GM18868 (cell line): ENCODE measurements at regions not wholly inside any gene's neighbourhood (a gene's known extent, or its start where the extent isn't known, plus 50 kb on each side); places are given as distances from the start of the nearest gene placed in this dataset.

Source experiments
- ATAC-seq: cut with Tn5 transposase; IDR thresholded peaks from one replicate; pipeline ENCODE4 v1.9.1; 2021; ENCODE audit warnings: mild to moderate bottlenecking, moderate library complexity; ENCODE audit not compliant: unreplicated experiment

- ATAC-seq: no peak
These were observed 314.7 kb downstream of the HAPSTR1 start for GRCh38 chr16:9406038-9406712.

- ATAC-seq: no peak
These were observed 315.8 kb downstream of the HAPSTR1 start for GRCh38 chr16:9407206-9407758.

DNA sequence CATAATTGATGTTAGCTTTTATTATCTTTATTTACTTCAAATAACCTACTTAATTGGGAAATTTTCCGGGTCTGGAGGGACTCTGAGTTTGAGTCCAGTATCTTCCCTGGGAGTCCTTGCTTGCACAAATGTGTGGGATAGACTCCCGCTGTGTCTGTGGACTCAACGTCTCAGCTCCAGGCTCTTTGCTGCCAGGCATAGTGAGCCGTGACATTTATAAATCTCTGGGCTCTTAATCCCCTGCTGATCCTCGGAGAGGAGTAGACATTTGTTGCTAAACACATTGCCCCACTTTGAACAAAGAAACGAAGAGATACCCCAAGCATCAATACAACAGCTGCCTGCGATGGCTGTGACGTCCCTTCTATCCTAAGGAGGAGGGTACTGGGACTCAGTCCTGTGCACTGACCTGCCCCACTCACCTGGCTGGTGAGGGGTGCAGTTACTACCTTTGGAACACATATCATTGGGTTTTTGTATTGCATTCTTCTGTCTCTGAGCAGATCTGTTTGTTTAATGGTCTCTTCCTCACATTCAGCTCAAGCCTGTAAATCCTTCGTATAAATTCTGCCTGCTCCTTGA, 316.9 kb downstream of the HAPSTR1 start:
- ATAC-seq: no peak

DNA sequence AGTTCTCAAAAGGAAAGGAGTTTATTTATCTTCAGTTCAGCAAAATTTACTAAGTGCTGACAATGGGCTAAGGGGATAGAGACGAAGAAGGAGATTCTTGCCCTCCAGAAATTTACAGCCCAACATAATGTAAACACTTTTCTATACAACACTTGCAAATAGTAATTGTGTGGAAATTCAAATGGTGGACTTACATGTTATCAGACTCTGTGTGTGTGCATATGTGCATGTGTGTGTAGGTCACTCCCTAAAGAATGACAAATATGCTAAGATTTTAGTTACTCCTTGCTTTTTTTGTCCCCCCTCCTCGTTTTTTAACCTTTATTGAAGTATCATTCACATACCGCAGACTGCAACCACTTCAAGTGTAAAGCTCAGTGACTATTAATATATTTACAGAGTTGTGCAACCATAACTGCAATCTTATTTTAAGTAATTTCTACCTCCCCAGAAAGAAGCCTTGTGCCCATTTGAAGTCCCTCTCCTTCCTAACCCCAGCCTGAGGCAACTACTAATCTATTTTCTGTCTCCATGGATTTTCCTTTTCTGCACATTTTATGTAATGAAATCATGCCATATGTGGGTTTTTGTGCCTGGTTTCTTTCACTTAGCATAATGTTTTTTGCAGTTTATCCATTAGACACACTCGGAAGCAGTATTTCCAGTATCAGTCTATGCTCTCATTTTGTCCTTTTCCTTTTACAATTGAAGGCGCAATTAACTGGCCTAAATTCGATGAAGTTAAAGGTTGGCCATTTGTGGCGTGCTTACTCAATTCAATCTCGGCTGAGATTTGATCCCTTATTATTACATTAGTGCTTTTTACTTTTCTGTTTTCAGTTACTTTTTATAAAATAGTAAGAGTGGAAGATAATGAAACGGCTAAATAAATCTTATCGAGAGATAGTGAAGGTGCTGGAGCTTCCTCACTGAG, 318.4 kb downstream of the HAPSTR1 start:
- no peak for ATAC-seq

GRCh38 chr16:9411426-9411825, 320.0 kb downstream of the HAPSTR1 start:
- ATAC-seq: no peak

DNA sequence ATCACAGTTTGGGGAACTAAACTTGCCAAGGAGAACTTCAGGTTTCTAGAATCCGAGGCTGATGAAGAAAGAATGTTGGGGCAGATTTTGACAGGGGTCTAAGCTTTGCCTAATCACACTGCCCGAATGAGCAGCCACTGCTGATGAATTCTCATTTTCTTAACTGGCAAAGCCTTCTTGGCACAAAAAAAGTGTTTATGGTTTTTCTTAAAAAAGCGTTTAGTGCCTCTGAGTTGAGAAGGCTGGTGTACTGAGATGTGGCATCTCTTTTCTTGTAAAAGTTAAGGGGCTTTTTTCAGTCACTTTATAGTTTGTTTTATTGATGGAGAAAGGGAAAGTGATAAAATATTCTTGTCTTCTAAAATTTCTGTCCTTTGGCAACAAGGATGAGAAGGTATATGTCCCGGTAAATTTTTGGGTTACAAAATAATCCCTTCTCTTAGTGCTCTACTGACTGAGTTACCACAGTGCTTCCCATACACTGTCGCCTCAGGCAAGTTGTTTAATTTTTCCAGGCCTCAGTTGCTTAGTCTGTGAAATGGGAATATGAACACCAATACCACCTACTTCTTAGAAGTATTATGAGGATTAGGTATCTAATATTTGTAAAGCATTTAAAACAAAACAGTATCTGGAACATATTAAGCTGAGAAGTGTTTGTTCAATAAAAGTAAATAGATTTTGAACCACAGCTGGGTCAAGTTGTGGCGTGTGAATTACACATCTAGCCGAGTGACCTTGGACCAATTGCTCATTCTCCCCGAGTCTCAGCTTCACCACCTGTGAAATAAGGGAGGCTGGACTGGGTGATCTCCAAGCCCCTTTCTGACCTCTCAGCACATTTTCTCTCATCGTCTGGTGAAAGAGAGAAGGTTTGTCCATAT, 320.8 kb downstream of the HAPSTR1 start:
- no peak for ATAC-seq

- ATAC-seq: no peak
These were observed 321.4 kb downstream of the HAPSTR1 start for GRCh38 chr16:9412915-9413264.

GRCh38 chr16:9415545-9415944, 324.1 kb downstream of the HAPSTR1 start:
- ATAC-seq: no peak

- no peak for ATAC-seq
These were observed 326.5 kb downstream of the HAPSTR1 start for GRCh38 chr16:9417898-9418297.

- ATAC-seq: no peak
These were observed 327.7 kb downstream of the HAPSTR1 start for GRCh38 chr16:9419161-9419560.

GRCh38 chr16:9422762-9423513, 331.5 kb downstream of the HAPSTR1 start:
- no peak for ATAC-seq

GRCh38 chr16:9425236-9425635, 333.8 kb downstream of the HAPSTR1 start:
- no peak for ATAC-seq

DNA sequence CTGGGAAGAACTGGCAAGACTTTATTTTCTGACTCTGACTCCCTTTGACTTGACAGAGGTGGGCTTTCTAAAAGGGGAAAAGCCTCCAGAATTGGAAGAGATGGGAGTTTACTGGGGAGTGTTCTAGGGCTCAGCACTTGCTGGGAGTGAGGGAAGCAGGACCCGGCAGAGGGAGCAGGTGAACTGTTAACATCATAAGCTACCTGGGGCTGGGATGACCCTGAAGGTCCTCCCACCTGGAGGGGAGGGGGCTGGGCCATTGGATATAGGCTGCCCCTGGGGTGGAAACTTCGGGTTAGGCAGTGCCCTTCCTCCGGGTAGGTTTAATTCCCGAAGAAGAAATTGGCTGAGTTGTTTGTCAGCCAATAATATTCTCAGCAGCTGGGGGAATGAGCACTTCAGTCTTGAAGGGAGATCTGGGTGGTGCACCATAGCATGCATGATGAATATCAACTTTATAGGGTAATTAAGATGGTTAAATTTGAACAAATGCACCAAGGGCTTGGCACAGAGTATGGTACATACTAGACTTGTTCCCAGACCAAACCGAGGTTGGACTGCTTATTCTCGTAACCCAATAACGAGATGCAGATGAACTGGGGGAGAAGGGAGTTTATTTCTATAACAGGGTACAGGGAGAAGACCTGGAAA, 337.0 kb downstream of the HAPSTR1 start:
- no peak for ATAC-seq

DNA sequence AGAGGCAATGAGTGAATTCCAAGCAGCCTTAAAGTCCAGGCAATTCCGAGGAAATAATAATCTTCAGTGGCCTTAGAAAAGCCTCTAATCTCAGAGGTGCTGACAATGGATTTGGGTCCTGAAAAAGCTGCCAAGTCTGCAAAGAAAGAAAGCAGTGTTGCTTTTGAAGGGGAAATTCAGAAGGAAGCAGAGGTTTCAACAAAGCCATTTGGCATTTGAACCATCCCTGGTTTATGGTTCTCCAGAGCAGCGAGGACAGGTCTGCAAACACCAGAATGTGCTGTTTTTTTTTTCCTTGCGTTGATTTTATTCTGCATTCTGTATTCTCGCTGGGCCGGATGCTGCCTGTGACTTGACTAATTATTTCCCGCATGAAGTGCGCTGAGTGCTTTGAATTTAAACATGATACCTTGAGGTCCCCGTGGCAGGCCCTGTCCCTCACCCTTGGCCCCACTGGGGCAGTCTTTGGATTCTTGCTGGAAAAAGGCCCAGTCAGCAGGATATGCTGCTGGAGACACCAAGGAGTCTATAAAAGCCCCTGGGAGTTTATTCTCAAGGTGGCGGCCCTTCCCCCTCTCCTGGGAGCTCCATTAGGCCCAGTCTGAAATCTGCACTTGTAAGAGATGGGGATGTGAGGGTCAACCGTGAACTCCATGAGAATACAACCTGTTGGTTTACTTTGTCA, 338.3 kb downstream of the HAPSTR1 start:
- no peak for ATAC-seq

DNA sequence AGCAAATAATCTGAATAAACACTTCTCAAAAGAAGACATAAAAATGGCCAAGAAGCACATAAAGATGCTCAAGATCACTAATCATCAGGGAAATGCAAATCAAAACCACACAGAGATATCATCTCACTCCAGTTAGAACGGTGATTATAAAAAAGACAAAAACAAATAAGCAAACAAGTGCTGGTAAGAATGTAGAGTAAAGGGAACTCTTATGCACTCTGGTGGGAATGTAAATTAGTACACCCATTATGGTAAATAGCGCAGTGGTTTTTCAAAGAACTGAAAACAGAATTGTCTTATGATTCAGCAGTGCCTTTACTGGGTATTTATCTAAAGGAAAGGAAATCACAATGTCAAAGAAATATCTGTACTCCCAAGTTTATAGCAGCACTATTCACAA, 343.2 kb downstream of the HAPSTR1 start:
- ATAC-seq: no peak

GRCh38 chr16:9436175-9436574, 344.7 kb downstream of the HAPSTR1 start:
- no peak for ATAC-seq

GRCh38 chr16:9437115-9437514, 345.7 kb downstream of the HAPSTR1 start:
- ATAC-seq: no peak

- no peak for ATAC-seq
These were observed 347.5 kb downstream of the HAPSTR1 start for GRCh38 chr16:9438991-9439390.

- ATAC-seq: no peak
These were observed 349.6 kb downstream of the HAPSTR1 start for GRCh38 chr16:9441012-9441411.
